ENCODE measurements at regions not wholly inside any gene's neighbourhood (a gene's known extent, or its start where the extent isn't known, plus 50 kb on each side); places are given as distances from the start of the nearest gene placed in this dataset.
"Not testable (repeated sequence)": the region's sequence is repeated elsewhere in the genome, so short reads cannot be mapped to it uniquely, and the experiment has no call there.

DNA sequence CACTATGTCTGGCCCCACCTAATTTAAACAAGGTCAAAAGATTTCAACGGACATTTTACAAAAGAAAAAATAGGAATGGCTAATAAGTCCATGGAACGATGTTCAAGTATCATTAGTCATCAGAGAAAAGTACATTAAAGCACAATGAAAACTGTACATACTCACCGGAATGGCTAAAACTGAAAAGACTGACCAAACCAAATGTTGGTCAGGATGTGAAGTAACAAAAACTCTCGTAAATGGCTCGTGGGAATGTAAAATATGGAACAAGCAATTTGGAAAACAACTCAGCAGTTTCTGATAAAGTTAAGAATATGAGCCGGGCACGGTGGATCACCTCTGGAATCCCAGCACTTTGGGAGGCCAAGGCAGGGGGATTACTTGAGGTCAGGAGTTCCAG is 65.7 kb upstream of the PARD3 start:
- H3K9ac ChIP-seq: no peak overlapping the region
- H3K4me3 ChIP-seq (IDR thresholded peaks at IDR 0.05; ENCODE audit: insufficient read depth, low read depth, low read length): no peak overlapping the region
- no peaks in the 10 kb centered on the region for H3K79me2 ChIP-seq (ENCODE audit: insufficient read depth, low read depth)
- no peaks in the 10 kb centered on the region for H3K4me1 ChIP-seq (ENCODE audit: low read depth, poor library complexity, severe bottlenecking)
- H2AFZ ChIP-seq (ENCODE audit: low read depth): no peak overlapping the region
- no peak overlapping the region for H3K4me2 ChIP-seq
- no peaks in the 10 kb centered on the region for H3K36me3 ChIP-seq (ENCODE audit: insufficient read depth)
- H3K27ac ChIP-seq: no peak overlapping the region
- no peaks in the 10 kb centered on the region for H3K27me3 ChIP-seq (ENCODE audit: insufficient read depth, low read depth)
- TF ChIP-seq, protein P1, sequence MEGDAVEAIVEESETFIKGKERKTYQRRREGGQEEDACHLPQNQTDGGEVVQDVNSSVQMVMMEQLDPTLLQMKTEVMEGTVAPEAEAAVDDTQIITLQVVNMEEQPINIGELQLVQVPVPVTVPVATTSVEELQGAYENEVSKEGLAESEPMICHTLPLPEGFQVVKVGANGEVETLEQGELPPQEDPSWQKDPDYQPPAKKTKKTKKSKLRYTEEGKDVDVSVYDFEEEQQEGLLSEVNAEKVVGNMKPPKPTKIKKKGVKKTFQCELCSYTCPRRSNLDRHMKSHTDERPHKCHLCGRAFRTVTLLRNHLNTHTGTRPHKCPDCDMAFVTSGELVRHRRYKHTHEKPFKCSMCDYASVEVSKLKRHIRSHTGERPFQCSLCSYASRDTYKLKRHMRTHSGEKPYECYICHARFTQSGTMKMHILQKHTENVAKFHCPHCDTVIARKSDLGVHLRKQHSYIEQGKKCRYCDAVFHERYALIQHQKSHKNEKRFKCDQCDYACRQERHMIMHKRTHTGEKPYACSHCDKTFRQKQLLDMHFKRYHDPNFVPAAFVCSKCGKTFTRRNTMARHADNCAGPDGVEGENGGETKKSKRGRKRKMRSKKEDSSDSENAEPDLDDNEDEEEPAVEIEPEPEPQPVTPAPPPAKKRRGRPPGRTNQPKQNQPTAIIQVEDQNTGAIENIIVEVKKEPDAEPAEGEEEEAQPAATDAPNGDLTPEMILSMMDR (conservative IDR thresholded peaks at IDR 0.05; ENCODE audit: low read depth, low read length): no peak
- H4K20me1 ChIP-seq (ENCODE audit: insufficient read depth): no peaks in the 10 kb centered on the region

DNA sequence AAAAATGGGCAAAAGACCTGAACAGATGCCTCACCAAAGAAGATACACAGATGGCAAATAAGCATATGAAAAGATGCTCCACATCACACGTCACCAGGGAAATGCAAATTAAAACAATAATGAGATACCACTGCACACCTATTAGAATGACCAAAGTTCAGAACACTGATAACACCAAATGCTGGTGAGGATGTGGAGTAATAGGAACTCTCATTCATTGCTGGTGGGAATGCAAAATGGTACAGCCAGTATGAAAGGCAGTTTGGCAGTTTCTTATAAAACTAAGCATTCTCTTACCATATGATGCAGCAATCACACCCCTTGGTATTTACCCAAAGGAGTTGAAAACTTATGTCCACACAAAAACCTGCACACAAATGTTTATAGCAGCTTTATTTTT is 63.6 kb upstream of the PARD3 start:
- H3K27ac ChIP-seq; H3K79me2 ChIP-seq (ENCODE audit: insufficient read depth, low read depth); H3K4me3 ChIP-seq (IDR thresholded peaks at IDR 0.05; ENCODE audit: insufficient read depth, low read depth, low read length); H3K4me2 ChIP-seq; H4K20me1 ChIP-seq (ENCODE audit: insufficient read depth); H2AFZ ChIP-seq (ENCODE audit: low read depth); H3K36me3 ChIP-seq (ENCODE audit: insufficient read depth); H3K27me3 ChIP-seq (ENCODE audit: insufficient read depth, low read depth); H3K9ac ChIP-seq; H3K4me1 ChIP-seq (ENCODE audit: low read depth, poor library complexity, severe bottlenecking): not testable (repeated sequence)

DNA sequence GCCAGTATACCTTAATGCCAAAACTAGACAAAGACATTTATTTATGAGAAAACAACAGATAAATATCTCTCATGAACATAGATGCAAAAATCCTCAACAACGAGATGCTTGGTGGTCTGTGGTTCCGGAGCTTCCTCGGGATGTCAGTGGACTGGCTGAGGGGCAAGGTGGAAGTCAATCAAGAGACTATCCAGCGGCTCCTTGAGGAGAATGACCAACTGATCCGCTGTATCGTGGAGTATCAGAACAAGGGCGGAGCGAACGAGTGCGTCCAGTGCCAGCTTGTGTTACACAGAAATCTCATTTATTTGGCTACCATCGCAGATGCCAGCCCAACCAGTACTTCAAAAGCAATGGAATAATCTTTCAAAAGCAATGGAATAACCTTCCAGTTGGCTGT is 60.0 kb upstream of the PARD3 start:
- no peaks in the 10 kb centered on the region for H3K36me3 ChIP-seq (ENCODE audit: insufficient read depth)
- TF ChIP-seq, protein P1 (conservative IDR thresholded peaks at IDR 0.05; ENCODE audit: low read depth, low read length): no peak
- no peaks in the 10 kb centered on the region for H3K79me2 ChIP-seq (ENCODE audit: insufficient read depth, low read depth)
- H2AFZ ChIP-seq (ENCODE audit: low read depth): no peak overlapping the region
- H3K4me3 ChIP-seq (IDR thresholded peaks at IDR 0.05; ENCODE audit: insufficient read depth, low read depth, low read length): no peak overlapping the region
- H3K27me3 ChIP-seq (ENCODE audit: insufficient read depth, low read depth): no peaks in the 10 kb centered on the region
- H3K4me1 ChIP-seq (ENCODE audit: low read depth, poor library complexity, severe bottlenecking): peaks cover 20% of the 10 kb centered on the region
- H3K27ac ChIP-seq: no peak overlapping the region
- no peak overlapping the region for H3K4me2 ChIP-seq
- H3K9ac ChIP-seq: no peak overlapping the region
- H4K20me1 ChIP-seq (ENCODE audit: insufficient read depth): no peaks in the 10 kb centered on the region

DNA sequence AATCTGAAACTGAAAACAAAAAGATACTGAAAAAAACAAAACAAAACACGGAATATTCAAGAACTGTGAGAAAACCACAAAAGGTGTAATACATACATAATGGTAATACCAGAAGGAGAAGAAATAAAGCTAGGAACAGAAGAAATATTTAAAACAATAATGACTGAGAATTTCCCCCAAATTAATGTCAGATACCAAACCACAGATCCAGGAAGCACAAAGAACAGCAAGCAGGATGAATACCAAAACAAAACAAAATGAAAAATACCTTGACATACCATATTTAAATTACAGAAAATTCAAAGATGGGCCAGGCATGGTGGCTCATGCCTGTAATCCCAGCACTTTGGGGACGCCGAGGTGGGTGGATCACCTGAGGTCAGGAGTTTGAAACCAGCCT is 57.7 kb upstream of the PARD3 start:
- Histone ChIP-seq H4K20me1 (ENCODE audit: insufficient read depth) (no peaks in the 10 kb centered on the region), H3K79me2 (ENCODE audit: insufficient read depth, low read depth) (no peaks in the 10 kb centered on the region), H3K4me1 (ENCODE audit: low read depth, poor library complexity, severe bottlenecking) (peaks cover 20% of the 10 kb centered on the region), H3K36me3 (ENCODE audit: insufficient read depth) (no peaks in the 10 kb centered on the region), H3K4me3 (IDR thresholded peaks at IDR 0.05; ENCODE audit: insufficient read depth, low read depth, low read length) (no peak overlapping the region), H2AFZ (ENCODE audit: low read depth) (peak overlapping the region; percentile 15; the same call in 1 of the 2 replicates), H3K27me3 (ENCODE audit: insufficient read depth, low read depth) (no peaks in the 10 kb centered on the region), H3K9ac (peak overlapping the region; percentile 14), H3K27ac (peak overlapping the region; percentile 34), H3K4me2 (peak overlapping the region; percentile 83)
- TF ChIP-seq, protein P1 (conservative IDR thresholded peaks at IDR 0.05; ENCODE audit: low read depth, low read length): no peak

DNA sequence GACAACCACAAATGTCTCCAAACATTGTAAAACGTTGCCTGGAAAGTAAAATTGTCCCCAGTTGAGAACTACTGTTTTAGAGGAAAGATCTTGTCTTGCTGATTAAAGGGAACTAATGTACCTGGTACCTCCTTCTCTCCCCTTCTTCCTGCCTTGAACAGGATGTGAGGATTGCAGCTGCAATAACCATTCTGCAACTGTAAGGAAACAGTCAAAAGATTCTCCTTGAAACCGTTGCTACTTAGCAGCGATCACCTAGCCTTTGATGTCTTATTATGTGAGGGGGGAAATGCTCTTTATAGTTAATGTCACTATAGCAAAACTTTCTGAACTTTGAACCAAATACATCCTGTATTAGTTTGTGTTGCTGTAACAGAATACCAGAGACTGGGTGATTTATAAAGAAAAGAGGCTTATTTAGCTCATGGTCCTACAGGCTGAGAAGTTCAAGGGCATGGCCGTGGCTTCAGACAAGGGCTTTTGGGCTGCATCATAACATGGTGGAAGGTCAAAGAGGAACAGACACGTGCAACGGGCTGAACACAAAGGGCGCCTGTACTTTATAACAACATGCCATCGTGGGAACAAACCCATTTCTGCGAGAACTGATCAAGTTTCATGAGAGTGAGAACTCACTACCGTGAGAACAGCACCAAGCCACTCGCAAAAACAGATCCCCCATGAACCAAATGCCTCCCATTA is 54.2 kb upstream of the PARD3 start:
- Histone ChIP-seq H4K20me1 (ENCODE audit: insufficient read depth) (no peaks in the 10 kb centered on the region), H3K27me3 (ENCODE audit: insufficient read depth, low read depth) (no peaks in the 10 kb centered on the region), H3K79me2 (ENCODE audit: insufficient read depth, low read depth) (no peaks in the 10 kb centered on the region), H3K4me3 (IDR thresholded peaks at IDR 0.05; ENCODE audit: insufficient read depth, low read depth, low read length) (no peak overlapping the region), H3K36me3 (ENCODE audit: insufficient read depth) (no peaks in the 10 kb centered on the region), H3K4me2 (no peak overlapping the region), H3K9ac (no peak overlapping the region), H2AFZ (ENCODE audit: low read depth) (no peak overlapping the region), H3K27ac (no peak overlapping the region), H3K4me1 (ENCODE audit: low read depth, poor library complexity, severe bottlenecking) (peaks cover 20% of the 10 kb centered on the region)
- TF ChIP-seq, protein P1 (conservative IDR thresholded peaks at IDR 0.05; ENCODE audit: low read depth, low read length): no peak

Measured in KMS-11 (cell line).